ENCODE measurements at regions not wholly inside any gene's neighbourhood (a gene's known extent, or its start where the extent isn't known, plus 50 kb on each side); places are given as distances from the start of the nearest gene placed in this dataset.

- Histone ChIP-seq H3K27ac (ENCODE audit: low read depth, low read length) (no peak overlapping the region), H3K79me2 (ENCODE audit: control insufficient read depth, low read length) (no peaks in the 10 kb centered on the region), H3K9me2 (replicated peaks; ENCODE audit: control insufficient read depth, low read length) (no peaks in the 10 kb centered on the region), H3K4me2 (ENCODE audit: low read length) (no peak overlapping the region), H3K36me3 (ENCODE audit: control insufficient read depth, low read length) (no peaks in the 10 kb centered on the region), H3K27me3 (ENCODE audit: control insufficient read depth, low read length) (no peaks in the 10 kb centered on the region; the same call in 1 of the 2 replicates), H3K9me3 (ENCODE audit: control insufficient read depth, insufficient read depth, low read length) (no peaks in the 10 kb centered on the region), H3F3A (ENCODE audit: control insufficient read depth, insufficient read depth) (no peaks in the 10 kb centered on the region), H3K4me1 (ENCODE audit: control insufficient read depth, low read length) (no peaks in the 10 kb centered on the region), H3K4me3 (ENCODE audit: low read length) (no peak overlapping the region), H4K20me1 (ENCODE audit: control insufficient read depth, insufficient read depth, low read depth, low read length) (no peaks in the 10 kb centered on the region)
- TF ChIP-seq CTCF (IDR thresholded peaks at IDR 0.05; ENCODE audit: low read depth, low read length, poor library complexity, severe bottlenecking), result no peak
- TF ChIP-seq EZH2phosphoT487 (IDR thresholded peaks at IDR 0.05; ENCODE audit: borderline replicate concordance, low read length), result no peak
Measured at GRCh38 chr1:30507401-30508174, 215.8 kb downstream of the MATN1 start.

- H3K27ac ChIP-seq (ENCODE audit: low read depth, low read length), result no peak overlapping the region
- H3K9me2 ChIP-seq (replicated peaks; ENCODE audit: control insufficient read depth, low read length), result no peaks in the 10 kb centered on the region
- TF ChIP-seq CTCF (IDR thresholded peaks at IDR 0.05; ENCODE audit: low read depth, low read length, poor library complexity, severe bottlenecking), result no peak
- TF ChIP-seq EZH2phosphoT487 (IDR thresholded peaks at IDR 0.05; ENCODE audit: borderline replicate concordance, low read length), result no peak
- H3K36me3 ChIP-seq (ENCODE audit: control insufficient read depth, low read length), result no peaks in the 10 kb centered on the region
- H3K4me2 ChIP-seq (ENCODE audit: low read length), result no peak overlapping the region
- H3K4me3 ChIP-seq (ENCODE audit: low read length), result no peak overlapping the region
- no peaks in the 10 kb centered on the region for H4K20me1 ChIP-seq (ENCODE audit: control insufficient read depth, insufficient read depth, low read depth, low read length)
- no peaks in the 10 kb centered on the region for H3K4me1 ChIP-seq (ENCODE audit: control insufficient read depth, low read length)
- H3K79me2 ChIP-seq (ENCODE audit: control insufficient read depth, low read length), result no peaks in the 10 kb centered on the region
- H3F3A ChIP-seq (ENCODE audit: control insufficient read depth, insufficient read depth), result no peaks in the 10 kb centered on the region
- no peaks in the 10 kb centered on the region for H3K9me3 ChIP-seq (ENCODE audit: control insufficient read depth, insufficient read depth, low read length)
- peaks cover 4% of the 10 kb centered on the region; the same call in 1 of the 2 replicates for H3K27me3 ChIP-seq (ENCODE audit: control insufficient read depth, low read length)
Measured at GRCh38 chr1:30507016-30507312, 216.4 kb downstream of the MATN1 start.

- H3K4me3 ChIP-seq (ENCODE audit: low read length), result no peak overlapping the region
- TF ChIP-seq EZH2phosphoT487 (IDR thresholded peaks at IDR 0.05; ENCODE audit: borderline replicate concordance, low read length) (no peak), CTCF (IDR thresholded peaks at IDR 0.05; ENCODE audit: low read depth, low read length, poor library complexity, severe bottlenecking) (no peak)
Measured at GRCh38 chr1:30506291-30507015, 216.9 kb downstream of the MATN1 start.

More at GRCh38 chr1:30506291-30507015, 216.9 kb downstream of the MATN1 start:
- no peak overlapping the region for H3K4me2 ChIP-seq (ENCODE audit: low read length)
- H3K27ac ChIP-seq (ENCODE audit: low read depth, low read length), result no peak overlapping the region
- no peaks in the 10 kb centered on the region for H3K36me3 ChIP-seq (ENCODE audit: control insufficient read depth, low read length)
- no peaks in the 10 kb centered on the region for H3K79me2 ChIP-seq (ENCODE audit: control insufficient read depth, low read length)
- no peaks in the 10 kb centered on the region for H3F3A ChIP-seq (ENCODE audit: control insufficient read depth, insufficient read depth)
- H3K4me1 ChIP-seq (ENCODE audit: control insufficient read depth, low read length), result no peaks in the 10 kb centered on the region
- no peaks in the 10 kb centered on the region for H3K9me2 ChIP-seq (replicated peaks; ENCODE audit: control insufficient read depth, low read length)
- no peaks in the 10 kb centered on the region for H3K9me3 ChIP-seq (ENCODE audit: control insufficient read depth, insufficient read depth, low read length)
- H3K27me3 ChIP-seq (ENCODE audit: control insufficient read depth, low read length), result peaks cover 4% of the 10 kb centered on the region; the same call in 1 of the 2 replicates
- H4K20me1 ChIP-seq (ENCODE audit: control insufficient read depth, insufficient read depth, low read depth, low read length), result no peaks in the 10 kb centered on the region
